ENCODE measurements at regions not wholly inside any gene's neighbourhood (a gene's known extent, or its start where the extent isn't known, plus 50 kb on each side); places are given as distances from the start of the nearest gene placed in this dataset.
"Not testable (repeated sequence)": the region's sequence is repeated elsewhere in the genome, so short reads cannot be mapped to it uniquely, and the experiment has no call there.

DNA sequence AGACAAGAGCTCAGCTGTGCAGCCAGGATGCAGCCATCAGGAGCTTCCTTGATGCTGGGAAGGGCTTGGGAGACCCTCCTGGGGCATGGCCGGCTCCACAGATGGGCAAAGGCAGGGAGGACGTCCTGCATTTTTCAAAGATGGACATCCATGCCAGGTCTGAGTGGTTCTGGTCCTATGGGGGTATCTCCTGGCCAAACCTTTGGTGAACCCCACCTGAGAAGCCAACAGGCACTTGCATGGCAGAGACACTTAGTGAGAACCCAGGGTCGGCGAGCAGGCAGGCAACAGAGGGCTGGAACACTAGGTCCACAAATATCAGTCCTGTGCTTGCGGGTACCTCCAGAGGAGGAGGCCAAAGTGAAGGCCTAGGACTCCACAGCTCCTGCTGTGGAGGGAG is 70.0 kb downstream of the KCTD15 start:
- DNase-seq (ENCODE audit: low read depth in 2 of 2, low spot score in 1 of 2) = no peak

DNA sequence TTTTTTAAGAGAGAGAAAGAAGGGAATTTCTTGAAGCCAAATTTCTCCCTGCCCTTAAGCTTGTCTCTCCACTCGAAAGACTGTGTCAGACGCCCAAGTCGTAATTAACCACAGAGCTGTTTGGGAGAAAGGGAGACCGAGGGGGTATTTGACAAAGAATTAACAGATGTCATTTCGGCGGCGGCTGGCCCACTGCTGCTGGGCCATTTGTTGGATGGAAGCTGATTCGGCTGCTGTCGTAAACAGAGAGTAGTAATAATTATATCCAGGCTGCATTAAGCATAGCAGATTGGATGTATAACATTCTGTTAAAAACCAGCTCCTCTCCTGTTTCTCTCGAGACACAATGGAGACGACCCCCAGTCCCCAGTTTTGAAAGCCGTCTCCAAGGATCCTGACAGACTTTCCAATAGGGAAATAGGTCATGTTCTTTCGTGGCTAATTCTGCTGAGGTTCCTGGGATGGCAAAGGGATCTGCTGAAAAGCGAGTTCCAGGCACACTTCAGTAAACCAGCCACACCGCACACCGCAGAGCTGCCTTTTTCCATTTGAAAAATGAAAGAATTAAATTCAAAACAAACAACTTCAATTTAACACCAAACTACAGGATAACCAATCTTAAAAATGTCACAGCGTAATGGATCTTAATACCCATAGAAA is 71.5 kb downstream of the KCTD15 start:
- no peak for DNase-seq (ENCODE audit: low read depth in 2 of 2, low spot score in 1 of 2)

DNA sequence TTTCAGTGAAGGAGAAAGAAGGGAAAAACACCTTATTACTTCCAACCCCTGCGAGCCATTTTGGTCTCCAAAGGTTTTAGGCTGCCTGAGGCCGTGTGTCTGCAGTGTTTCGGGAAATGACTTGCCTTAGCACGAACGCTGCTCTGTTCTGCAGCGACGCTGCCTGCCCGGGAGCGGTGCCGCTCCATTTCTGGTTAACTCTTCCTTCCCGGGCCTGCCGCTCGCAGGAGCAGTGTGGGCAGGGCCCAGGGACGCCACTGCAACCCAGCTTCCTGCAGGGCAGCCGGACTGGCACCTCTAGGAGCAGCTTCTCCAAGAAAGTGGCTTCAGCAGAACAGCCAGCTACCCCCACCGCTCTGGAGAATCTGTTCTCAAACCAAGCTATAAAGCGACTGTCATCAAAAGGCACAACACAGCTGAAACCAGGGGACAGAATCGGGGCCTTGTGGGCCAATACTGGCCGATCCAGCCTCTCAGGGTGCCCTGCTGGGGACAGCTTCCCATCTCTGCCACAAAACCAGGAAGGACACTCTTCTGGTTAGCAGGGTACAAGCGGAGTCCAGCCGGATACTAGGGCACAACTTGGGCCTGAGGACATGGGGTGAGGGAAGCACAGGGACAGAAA is 72.2 kb downstream of the KCTD15 start:
- no peak for DNase-seq (ENCODE audit: low read depth in 2 of 2, low spot score in 1 of 2)

DNA sequence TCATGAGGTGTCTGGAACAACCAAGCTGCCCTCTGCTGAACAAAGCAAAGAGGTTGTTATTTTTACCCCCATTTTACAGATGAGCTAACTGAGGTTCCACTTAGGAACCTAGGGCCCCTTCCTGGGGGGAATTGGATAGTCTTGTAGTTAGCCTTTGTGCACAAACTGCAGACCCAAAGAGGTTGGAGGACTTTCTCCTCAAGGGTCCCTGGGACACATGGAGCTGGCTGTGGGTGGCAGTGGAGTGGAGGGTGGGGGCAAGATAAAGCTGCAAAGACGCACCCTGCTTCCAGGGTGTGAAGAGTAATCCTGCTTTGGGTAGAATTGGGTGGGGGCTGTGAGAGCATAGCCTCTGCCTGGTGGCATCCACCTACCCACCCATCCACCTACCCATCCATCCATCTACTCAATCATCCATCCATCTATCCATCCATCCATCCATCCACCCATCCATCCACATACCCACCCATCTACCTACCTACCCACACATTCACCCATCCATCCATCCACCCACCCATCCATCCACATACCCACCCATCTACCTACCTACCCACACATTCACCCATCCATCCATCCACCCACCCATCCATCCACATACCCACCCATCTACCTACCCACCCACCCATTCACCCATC is 73.7 kb downstream of the KCTD15 start:
- DNase-seq (ENCODE audit: low read depth in 2 of 2, low spot score in 1 of 2) = not testable (repeated sequence)

DNA sequence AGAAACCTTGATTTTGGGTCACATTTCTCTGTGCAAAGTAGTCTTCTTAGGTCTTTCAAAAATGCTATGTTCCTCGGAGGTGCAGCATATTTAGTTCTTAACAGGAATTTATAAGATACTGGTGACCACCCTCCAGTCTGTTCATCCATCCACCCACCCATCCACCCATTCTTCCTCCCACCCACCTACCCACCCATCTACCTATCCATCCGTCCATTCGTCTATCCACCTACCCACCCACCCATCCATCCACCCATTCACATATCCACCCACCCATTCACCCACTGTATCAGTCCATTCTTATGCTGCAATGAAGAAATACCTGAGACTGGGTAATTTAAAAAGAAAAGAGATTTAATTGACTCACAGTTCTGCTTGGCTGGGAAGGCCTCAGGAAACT is 74.9 kb downstream of the KCTD15 start:
- DNase-seq (ENCODE audit: low read depth in 2 of 2, low spot score in 1 of 2) = no peak

DNA sequence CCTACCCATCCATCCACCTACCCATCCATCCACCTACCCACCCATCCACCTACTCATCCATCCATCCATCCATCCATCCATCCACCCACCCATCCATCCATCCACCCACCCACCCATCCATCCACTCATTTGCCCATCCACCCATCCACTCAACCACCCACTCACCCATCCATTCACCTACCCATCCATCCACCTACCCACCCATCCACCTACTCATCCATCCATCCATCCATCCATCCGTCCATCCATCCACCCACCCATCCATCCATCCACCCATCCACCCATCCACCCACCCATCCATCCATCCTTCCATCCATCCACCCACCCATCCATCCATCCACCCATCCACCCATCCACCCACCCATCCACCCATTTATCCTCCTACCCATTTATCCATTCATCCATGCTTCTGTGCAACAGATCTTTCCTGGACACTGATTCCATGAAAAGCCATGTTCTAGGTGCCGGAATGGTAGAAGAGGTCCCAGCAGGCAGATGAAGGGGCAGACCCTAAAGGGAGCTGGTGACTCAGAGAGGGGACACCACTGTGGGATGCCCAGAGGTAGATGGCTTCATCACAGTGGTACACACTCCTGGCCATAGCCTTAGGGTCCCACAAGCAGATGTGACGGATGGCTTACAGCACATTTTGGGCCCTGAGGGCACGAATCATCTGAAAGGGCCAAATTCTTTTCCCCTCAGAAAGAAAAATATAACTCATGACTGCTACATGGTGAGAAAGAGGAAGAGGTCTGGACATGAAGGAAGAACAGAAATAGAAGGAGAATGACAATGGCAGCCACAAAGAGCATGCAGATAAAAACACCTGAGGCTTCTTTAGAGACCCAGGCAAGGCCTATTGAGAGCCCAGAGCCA is 76.0 kb downstream of the KCTD15 start:
- DNase-seq (ENCODE audit: low read depth in 2 of 2, low spot score in 1 of 2) = no peak

DNA sequence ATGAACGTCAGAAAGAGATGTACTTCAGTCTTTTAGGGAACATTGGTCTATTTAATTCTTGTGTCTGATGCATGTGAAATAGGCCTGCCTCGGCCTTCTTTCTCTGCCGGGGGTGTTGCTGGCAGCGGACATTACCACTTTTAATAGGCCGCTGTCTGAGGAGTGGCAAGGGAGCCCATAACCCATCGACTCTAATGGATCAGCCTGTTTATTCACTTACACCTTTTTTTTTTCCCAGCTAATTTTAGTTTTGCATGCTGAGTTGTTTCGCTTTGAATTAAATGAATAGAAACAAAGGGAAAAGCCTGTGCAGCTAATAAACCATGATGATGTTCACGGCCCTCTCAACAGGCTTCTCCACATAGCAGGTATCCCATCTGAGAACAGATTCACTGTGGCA is 78.4 kb downstream of the KCTD15 start:
- no peak for DNase-seq (ENCODE audit: low read depth in 2 of 2, low spot score in 1 of 2)

DNA sequence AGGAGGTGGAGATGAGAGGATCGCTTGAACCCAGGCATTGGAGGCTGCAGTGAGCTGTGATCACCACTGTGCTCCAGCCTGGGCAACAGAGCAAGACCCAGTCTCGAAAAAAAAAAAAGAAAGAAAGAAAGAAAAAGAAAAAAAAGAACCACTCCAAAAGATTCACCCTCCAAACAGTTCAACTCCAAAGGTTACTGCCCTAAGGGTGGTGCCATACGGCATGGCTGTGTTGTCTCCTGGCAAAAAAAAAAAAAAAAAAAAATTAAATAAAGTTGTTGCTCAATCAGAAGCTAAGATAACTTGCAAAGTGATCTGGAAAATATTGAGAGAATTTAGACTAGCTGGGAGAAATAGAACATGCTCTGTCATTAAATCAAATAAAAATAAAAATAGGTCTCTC is 79.5 kb downstream of the KCTD15 start:
- DNase-seq (ENCODE audit: low read depth in 2 of 2, low spot score in 1 of 2) = no peak

DNA sequence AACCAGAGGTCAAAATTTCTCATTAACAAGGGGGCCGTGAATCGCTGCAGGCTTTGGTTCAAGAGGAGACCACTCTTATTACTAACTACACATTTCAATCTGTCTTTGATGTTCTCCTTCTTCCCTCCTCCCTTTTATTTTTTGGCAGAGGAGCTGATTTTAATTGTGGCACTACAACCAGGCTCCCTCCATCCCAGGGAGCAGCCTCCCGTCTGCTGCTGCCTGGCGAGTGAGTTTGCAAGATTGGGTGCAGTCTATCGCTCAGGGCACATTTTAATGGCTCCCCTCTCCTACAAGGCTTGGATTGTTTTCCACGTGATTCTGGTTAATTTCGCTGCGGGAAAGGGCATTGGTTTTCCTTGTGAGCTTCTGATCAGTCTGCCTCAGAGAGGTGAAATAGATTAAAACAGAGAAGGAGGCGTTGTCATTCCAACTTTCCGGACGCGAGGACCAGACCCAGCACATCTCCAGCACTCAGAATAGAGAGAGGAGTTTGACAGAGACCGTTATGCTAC is 81.4 kb downstream of the KCTD15 start:
- DNase-seq (ENCODE audit: low read depth in 2 of 2, low spot score in 1 of 2) = no peak

DNA sequence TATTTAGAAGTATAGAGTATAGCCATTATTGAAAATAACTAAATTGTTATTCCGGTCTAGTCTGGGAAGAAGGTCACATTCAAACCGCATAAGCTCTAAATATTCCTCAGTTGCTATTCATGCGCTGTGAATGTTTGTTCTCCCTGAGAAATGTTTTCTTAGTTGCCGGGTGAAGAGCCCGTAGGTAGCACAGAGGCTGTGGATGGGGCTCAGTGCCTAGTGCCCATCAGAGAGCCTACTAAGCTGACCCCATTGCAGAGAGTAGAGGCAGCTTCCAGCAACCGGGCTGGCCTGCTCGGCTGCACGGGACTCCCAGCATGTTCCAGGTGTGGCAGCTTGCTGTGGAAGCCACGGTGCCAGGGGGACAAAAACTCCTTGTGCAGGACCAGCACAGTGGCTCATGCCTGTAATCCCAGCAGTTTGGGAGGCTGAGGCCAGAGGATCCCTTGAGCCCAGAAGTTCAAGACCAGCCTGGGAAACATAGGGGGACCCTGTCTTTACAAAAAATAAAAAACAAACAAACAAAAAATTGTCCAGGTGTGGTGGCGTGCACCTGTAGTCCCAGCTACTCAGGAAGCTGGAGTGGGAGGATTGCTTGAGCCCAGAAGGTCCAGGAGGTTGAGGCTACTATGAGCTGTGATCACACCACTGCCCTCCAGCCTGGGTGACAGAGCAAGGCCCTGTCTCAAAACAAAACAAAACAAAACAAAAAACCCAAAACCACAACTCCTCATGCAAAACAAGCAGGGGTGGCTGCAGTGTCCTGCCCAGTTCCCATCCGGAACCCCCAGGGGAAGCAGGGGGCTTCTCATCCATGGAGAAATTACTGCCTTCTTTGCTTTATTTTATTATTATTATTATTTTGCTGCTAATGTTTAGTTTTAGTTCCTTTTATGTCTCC is 82.5 kb downstream of the KCTD15 start:
- DNase-seq (ENCODE audit: low read depth in 2 of 2, low spot score in 1 of 2) = no peak

DNA sequence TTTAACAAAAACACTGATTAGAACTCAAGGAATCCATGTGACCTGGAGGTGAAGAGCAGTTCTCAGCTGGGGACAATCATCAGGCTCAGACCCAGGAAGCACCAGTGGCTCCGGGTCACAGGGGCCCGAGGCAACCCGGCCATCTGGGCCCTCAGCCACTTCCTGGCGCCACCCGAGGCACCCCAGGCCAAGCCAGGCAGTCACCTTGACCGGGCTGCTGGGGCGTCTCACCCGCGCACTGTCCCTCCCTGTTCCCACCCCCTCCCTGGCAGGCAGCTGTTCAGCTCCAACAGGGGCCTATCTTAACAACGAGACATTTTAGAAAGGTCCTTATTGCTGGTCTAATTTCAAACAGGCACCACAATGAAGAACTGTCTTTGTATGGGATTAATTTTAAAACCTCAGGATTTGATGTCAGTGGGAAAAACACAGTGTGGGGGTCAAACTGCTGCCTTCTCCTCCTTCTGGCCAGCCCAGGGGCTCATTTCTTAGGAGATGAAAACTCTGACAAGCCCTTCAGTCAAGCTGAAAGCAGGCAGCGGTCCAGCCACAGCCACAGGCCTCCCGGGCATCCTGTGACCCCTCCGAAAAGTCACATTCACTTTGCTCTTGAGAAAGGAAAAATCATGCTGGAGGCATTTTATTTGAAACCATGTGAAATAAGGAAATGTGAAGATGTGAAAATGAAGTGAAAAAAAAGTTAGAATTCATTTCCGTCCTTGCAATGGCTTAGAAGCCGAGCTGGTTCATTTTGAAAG is 83.3 kb downstream of the KCTD15 start:
- no peak for DNase-seq (ENCODE audit: low read depth in 2 of 2, low spot score in 1 of 2)

DNA sequence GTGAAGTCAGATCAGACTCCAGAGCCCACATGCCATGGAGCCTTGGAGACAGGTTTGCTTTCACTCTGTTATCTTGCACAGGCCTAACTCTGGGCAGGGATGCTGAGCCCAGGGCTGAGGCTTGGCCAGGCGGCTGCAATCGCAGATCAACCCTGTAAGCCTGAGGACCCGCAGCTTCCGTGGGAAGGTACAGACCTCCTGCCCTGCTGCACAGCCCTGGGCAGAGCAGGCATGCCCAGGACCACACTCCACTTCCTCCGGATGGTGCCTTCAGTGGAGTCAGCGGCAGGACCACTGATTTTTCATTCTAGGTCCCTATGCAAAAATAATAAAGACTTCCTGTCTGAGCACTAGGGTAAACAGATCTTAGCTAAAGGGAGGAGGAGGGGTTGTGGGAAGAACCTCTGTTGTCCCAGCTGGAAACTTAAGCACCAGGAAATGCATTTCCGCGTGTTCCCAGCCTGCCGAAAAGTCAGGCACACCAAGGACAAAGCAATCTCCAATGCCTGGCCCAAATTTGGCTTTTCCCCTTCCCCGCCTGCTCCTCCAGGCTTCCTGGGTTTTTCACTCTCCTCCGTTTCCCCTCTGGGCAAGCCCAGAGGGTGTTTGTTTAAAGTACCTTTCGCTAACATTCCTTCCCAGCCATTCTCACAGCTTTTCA is 87.3 kb downstream of the KCTD15 start:
- no peak for DNase-seq (ENCODE audit: low read depth in 2 of 2, low spot score in 1 of 2)

DNA sequence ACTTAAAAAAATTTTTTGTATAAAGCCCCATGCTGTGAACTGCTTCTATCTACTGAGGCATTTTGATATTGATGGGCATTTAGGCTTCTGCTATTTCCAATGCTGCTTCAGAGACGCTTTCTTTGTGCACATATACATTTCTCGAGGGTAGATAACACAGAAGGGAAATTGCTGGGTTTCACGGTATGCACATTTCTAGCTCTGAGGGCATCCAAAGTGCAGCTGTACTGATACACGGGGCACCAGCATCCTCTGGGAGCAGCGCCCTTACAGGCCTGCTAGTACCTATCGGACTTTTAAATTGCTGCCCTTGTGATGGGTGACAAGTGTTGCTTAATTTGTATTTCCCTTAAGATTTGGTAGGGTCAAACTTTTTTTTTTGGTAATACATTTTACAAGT is 88.6 kb downstream of the KCTD15 start:
- DNase-seq (ENCODE audit: low read depth in 2 of 2, low spot score in 1 of 2) = no peak

DNA sequence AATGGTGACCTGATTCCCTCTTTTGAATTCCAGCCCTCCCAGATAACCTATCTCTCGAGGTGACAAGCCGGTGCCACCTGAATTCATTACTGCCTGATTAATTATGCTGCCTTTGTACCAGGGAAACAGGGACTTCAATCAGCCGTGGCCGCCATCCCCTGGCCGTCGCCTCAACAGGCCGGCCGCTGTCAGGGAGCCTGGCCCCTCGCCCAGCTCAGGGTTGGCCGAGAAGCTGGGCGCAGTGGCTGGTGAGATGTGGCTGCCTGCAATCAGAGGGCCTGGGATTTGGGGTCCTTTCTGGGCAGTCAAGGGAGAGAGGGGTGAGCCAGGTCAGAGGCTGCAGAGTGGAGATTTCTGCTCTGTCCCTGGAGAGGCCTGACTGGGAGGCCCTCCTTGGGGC is 91.2 kb downstream of the KCTD15 start:
- DNase-seq (ENCODE audit: low read depth in 2 of 2, low spot score in 1 of 2) = no peak

DNA sequence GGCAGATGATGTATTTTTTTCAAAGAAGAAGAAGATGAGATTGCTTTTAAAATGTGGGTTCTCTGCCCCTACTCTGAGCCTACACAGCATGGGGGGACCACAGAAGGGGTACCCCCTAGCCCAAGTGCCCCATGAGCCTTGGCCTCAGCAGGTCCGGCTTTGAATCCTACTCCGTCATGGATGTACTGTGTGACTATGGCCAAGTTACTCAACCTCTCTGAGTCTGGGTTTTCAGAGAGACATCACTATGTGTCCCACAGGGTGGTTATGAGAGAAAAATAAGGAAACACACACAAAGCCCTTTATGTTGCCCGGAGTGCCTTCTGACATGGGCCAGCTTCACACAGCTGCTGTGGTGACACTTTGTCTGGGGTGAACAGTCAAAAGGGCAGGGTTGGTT is 92.0 kb downstream of the KCTD15 start:
- DNase-seq (ENCODE audit: low read depth in 2 of 2, low spot score in 1 of 2) = no peak

DNA sequence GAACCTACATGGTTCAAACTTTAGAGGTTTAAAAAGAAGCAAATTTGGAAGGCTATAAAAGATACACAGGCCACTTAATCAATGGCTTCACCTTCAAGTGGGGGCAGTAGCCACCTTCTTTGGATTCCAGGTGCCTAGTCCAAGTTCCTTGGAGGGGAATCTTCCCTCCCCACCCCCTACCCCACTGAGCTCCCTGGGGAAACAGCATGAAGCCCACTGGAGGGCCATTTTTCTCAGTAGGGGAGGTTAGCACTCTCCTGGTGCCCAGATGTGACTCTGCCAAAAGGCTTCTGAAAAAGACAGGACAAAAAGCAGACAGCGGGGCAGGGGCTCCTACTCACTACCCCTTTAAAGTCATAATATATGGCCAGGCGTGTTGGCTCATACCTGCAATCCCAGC is 93.9 kb downstream of the KCTD15 start:
- DNase-seq (ENCODE audit: low read depth in 2 of 2, low spot score in 1 of 2) = no peak

DNA sequence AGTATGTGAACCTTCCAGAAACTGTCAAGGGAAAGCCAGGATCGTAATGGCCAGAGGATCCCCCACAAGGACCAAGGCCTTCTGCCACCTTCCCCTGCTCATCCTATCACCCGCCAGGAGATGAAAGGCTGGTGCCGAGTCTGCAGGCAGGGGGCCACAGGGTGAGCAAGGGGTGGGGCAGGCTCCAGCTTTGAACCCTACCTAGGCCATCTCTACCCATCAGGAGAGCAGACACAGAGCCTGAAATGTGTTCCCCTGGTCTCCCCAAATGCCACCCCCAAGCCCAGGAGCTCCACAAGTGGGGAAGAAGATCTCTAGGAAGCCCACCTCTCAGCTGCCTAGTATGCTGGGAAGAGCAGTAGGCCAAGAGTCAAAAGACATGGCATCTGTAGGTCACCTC is 95.1 kb downstream of the KCTD15 start:
- DNase-seq (ENCODE audit: low read depth in 2 of 2, low spot score in 1 of 2) = no peak

DNA sequence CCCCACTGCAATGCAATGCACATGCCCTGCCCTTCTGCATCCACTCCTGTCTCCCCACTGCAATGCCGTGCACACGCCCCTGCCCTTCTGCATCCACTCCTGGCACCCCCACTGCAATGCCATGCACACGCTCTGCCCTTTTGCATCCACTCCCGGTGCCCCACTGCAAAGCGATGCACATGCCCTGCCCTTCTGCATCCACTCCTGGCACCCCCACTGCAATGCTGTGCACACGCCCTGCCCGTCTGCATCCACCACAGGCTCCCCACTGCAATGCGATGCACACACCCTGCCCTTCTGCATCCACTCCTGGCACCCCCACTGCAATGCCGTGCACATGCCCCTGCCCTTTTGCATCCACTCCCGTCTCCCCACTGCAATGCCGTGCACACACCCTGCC is 98.1 kb downstream of the KCTD15 start:
- DNase-seq (ENCODE audit: low read depth in 2 of 2, low spot score in 1 of 2) = no peak

DNA sequence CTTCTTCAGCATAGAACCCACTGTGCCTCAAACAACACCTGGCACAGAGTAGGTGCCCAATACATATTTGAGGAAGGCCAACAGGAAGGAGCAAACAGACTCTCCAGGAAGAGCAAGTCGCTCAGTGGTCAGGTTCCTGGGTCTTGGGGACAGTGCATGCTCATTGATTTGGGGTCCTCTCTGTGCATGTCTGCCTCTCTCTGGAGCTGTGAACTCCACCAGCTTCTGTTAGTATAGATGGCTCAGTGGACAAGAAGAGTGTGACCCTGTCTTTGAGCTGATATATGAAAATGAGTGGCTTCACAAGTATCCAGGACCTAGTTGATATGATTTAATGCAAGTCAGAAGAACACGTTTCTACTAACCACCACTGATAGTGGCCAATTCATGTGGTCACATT is 98.7 kb downstream of the KCTD15 start:
- no peak for DNase-seq (ENCODE audit: low read depth in 2 of 2, low spot score in 1 of 2)
